GM12864 (cell line): ENCODE measurements at regions not wholly inside any gene's neighbourhood (a gene's known extent, or its start where the extent isn't known, plus 50 kb on each side); places are given as distances from the start of the nearest gene placed in this dataset.
"Not testable (repeated sequence)": the region's sequence is repeated elsewhere in the genome, so short reads cannot be mapped to it uniquely, and the experiment has no call there.

Source experiments
- DNase-seq: peaks from one replicate; pipeline ENCODE4 v3.0.0-alpha.2; 2011; ENCODE audit warnings: low read depth
- H3K4me3 ChIP-seq: 2 replicates; pipeline ENCODE4 v1.5.1; 2011; ENCODE audit warnings: mild to moderate bottlenecking, low read depth, low read length, control low read depth
- CTCF ChIP-seq: IDR thresholded peaks from 2 replicates; pipeline ENCODE4 v1.5.1; 2011; ENCODE audit warnings: low read depth, mild to moderate bottlenecking, moderate library complexity, low read length, control low read depth, inconsistent platforms; ENCODE audit errors: missing control alignments

GRCh38 chr12:90682398-90682797, 272.6 kb downstream of the CCER1 start:
- H3K4me3 ChIP-seq: no peak overlapping the region
- TF ChIP-seq CTCF: no peak
- DNase-seq: no peak

GRCh38 chr12:90679674-90680073, 275.3 kb downstream of the CCER1 start:
- no peak for DNase-seq
- no peak overlapping the region for H3K4me3 ChIP-seq
- TF ChIP-seq CTCF: no peak

- H3K4me3 ChIP-seq: no peak overlapping the region
- DNase-seq: no peak
- TF ChIP-seq CTCF: no peak
Measured at GRCh38 chr12:90677552-90677951, 277.4 kb downstream of the CCER1 start.

- no peak for DNase-seq
- no peak for TF ChIP-seq CTCF
- H3K4me3 ChIP-seq: no peak overlapping the region
Measured at GRCh38 chr12:90677055-90677454, 277.9 kb downstream of the CCER1 start.

GRCh38 chr12:90675106-90675505, 279.9 kb downstream of the CCER1 start:
- no peak for DNase-seq
- TF ChIP-seq CTCF: no peak
- H3K4me3 ChIP-seq: no peak overlapping the region

GRCh38 chr12:90672081-90672480, 282.9 kb downstream of the CCER1 start:
- TF ChIP-seq CTCF: no peak

GRCh38 chr12:90663949-90664348, 291.0 kb downstream of the CCER1 start:
- not testable (repeated sequence) for H3K4me3 ChIP-seq, DNase-seq

More at GRCh38 chr12:90672081-90672480, 282.9 kb downstream of the CCER1 start:
- H3K4me3 ChIP-seq: no peak overlapping the region
- DNase-seq: no peak

GRCh38 chr12:90659060-90659459, 295.9 kb downstream of the CCER1 start:
- TF ChIP-seq CTCF: no peak
- no peak overlapping the region for H3K4me3 ChIP-seq
- no peak for DNase-seq
